Stimulated activated CD4-positive, alpha-beta T cell treated with anti-CD3 and anti-CD28 coated beads, Interleukin-1b, Interleukin-23, amount 100 ng/mL, for 48 hours (primary cell): ENCODE measurements at regions not wholly inside any gene's neighbourhood (a gene's known extent, or its start where the extent isn't known, plus 50 kb on each side); places are given as distances from the start of the nearest gene placed in this dataset.

Experiments used
- DNase-seq: peaks from one replicate; pipeline ENCODE4 v3.0.0-alpha.2; 2020

DNA sequence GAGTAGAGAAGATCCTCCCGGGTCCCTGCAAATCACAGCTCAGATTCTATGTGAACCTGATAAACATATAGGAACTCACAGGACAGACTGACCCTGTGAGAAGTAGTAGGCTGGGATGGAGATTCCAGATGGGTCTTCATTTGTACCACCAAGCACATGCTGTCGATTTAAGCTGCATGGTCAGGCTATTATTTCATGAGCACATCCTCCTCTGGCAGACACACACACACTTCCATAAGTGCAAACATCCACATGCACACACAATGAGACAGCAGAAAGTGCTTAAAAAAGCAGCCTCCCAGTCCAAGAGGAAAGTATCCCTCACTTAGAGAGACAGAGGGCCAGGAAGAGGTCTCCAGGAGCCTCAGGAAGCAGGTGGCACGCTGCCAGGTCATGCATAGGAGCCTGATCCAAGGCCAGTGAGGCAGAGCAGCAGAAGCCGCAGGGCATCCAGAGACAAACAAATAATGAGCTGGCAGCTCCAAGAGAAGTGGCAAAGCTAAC is 131.8 kb downstream of the UNC5CL start:
- no peak for DNase-seq

DNA sequence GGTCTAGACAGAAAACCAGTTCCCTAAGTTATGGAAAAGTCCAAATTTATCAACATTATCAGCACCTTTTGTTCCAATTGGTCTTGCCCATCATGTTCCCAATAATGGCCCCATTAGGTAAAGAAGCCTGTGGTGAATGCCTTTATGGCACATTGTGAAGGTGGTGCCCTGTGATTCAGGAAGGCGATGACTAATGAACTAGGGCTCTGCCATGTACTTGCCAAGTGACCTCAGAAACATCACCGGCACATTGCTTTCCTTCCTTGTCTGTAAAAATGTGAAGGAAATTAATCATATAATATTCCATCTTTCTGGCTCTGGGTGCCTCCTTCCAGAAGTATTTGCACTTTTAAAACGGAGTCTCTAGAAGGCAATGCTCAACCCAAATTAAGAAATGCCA is 132.3 kb downstream of the UNC5CL start:
- DNase-seq = no peak

DNA sequence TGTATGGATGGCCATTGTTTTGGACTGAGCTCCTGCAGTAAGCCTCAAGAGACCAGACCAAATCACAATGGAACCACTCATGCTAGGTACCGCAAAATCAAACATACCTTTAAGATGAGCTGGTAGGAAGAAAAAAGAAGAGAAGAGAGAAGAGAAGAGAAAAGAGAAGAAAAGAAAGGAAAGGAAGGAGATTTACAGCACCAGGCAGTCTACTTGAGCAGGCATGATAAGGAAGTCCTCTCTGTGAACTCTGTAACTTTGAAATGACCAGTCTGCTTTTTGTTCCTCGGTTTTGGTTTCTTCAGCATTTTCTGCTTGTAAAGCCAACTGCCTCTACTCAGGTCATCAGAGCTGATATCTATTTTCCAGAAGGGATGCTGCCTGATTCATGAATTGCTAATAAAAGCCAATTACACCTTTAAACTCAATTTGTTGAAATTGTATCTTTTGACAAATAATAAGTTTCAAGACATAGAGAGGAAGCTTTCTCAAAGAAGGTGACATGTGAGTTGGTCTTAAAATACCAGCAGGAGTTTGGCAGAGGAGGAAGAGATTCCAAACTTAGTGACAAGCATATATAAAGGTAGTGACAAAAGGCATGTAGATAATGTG is 134.3 kb downstream of the UNC5CL start:
- DNase-seq = no peak

DNA sequence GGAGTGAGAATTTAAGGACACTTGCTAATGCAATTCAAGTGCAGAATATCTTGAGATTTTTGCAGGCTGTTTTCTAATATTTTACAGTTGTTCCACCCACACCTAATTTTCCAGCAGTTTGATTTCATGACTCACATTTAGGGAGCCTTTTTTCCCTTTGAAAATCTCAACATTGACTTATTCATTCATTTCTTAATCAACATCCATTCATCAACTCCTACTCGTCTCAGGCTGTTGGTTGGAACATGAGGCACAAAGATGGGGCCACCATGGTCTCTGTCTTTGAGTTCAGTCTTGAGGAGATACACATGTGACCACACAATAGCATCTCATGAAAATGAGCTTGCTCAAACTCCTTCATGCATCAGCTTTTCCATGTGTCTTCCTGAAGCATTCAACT is 135.6 kb downstream of the UNC5CL start:
- no peak for DNase-seq

DNA sequence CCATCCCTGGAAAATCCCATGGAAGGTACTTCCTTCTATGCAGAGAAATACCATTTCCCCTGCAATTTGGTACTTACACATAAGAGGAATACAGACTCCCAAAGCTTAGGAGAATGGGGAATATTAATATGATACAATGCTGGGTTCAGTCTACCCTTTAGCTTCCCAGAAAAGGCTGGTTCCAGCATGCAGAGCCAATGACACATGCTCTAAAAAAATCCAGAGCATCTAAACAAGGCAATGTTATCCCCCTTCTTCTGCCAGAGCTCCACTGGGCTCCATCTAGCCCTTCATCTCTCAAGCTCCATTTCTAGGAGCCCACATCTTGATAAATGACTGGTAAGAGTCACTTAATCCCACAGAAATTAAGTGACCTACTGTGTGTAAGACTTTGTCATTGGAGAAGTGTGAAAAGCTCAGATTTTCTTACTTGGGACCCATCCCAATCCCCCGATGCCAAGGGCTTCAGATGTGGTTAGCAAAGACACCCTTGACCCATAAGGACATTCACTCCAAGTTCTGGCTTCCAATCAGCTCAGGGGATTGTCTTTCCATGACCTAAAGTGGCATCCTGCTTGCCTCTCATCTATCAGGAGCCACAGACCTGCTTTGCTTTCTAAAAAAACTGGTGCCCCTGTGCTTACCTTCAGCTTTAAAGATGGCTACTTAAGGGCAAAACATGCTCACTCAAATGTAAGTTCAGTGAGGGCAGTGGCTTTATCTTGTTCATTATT is 137.5 kb downstream of the UNC5CL start:
- DNase-seq = no peak

DNA sequence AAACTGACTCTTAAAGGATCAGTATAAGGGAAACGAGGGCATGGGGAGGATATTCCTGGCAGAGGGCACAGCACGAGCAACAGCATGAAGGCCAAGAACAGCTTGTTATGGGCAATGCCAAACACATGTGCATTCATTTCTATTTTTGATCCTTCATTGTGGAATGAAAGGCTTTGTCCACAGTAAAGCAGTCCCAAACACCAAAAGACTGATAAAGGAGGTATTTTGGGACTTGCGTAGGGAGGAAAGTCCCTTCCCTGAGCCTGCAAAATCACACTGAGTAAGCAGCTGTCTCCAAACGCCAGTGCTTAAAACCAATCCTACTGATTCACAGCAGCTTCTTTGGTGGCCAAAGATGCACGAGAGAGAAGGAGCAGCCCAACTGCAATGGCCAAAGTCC is 138.2 kb downstream of the UNC5CL start:
- DNase-seq = no peak

DNA sequence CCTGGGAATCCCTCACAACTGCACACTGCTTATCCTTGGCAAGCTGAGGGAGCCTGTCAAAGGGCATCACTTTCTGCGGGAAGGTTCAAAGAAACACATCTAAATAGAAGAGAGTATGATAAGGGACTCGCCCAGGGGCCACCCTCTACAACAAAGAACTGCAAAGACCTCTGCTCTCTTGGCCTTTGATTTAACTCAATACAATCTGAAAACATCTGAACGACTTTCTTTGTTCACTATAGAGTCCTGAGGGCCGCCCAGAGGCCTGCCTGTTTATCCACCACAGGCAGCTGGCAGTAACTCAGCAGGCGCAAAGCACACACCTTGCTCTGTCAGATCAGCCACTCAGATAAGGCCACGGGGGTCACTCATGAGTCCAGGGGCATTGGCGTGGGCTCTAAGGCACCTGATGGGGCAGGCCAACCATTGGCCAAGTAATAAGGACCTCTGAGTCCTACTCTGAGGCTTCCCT is 139.3 kb downstream of the UNC5CL start:
- DNase-seq = no peak

DNA sequence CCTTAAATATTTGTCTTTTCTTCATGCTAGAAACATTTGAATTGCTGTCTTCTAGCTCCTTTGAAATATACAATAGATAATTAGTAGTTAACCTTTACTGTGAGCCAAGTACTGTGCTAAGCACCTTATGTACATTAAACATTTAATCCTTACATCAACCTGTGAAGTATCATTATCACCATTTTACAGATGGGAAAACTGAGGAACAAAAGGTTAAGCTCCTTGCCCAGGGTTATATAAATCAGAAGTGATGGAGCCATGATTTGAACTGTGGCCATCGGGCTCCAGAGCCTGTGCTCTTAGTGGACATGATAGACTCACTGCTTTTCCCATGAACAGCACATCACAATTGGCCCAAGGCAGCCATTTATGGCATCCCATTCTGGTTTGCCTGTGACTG is 140.9 kb downstream of the UNC5CL start:
- DNase-seq = no peak

DNA sequence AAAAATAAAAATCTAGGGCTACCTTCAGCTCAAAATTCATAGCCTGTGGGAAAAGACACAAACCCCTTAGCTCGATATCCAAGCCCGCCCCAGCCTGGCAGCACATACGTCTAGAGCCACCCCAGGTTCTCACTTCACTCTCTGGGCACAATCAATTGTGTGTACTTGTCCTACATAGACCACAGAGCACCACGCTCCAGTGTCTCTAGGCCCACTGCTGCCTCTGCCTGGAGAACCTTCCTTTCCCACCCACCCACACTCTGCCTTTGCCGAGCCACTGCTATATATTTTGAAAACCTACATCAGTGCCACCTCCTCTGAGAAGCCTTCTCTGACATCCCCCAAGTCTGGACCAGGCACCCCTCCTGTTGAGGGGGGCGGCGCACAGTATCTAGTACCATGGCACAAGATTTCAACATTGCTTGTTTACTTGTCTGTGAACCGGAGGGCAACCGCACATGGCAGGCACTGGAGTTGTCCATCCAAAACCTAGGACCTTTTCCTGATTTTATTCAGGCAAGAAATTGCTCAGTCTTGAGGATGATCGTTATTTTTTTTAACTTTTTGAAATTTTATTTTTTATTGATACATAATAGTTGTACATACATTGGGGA is 141.5 kb downstream of the UNC5CL start:
- no peak for DNase-seq

DNA sequence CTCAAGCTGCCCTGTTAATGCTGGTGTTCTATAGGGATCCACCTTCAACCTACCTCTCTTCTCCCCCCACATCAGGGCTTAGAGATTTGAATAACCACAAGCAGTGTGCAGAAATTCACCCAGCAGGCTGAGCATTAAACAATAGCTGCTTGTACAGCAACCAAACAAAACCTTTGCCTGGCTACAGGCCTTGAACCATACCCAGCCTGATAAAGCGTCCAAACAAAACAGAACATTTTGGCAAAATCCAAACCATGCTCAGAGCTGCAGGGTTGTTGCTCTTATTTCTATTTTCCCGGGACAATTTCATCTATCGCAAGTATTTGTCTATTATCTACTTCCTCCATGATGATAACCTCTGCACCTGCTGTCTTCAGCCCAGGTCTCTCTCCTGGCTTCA is 142.3 kb downstream of the UNC5CL start:
- DNase-seq = no peak

DNA sequence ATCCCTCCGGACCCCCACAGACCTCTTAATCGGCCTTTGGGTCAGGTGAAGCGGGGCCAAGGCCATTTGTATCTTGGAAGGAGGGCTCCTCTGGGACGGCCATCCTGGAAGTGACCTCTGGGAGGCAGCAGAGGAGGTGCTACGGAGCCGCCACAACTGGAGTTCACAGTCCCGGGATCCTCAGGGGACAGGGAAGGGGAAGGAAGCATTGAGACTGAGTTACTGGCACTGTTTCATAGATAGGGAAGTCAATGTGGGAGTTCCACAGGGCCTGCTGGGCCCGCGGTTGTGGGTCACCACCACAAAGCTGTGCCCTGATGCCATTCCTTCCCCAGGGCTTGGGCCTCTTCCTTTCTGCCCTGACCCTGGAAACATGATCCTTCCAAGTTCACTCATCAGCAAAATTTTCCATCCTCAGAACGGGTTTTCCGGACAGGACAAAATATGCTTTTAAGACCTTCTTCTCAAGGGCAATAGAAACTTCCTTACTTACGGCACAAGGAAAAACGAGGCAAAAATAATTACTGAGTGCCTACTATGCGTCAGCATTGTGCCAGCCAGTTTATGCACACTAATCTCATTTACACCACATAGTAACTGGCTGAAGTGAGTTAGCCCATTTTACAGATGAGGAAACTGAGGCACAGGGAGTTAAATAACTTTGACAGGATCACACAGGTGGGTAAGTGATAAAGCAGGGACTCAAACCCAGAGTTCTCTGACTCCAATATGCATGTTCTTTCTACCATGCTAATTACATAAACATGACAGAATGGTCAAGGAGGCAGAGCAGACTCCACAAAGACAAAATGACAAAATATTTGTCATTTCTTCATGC is 143.8 kb downstream of the UNC5CL start:
- no peak for DNase-seq

DNA sequence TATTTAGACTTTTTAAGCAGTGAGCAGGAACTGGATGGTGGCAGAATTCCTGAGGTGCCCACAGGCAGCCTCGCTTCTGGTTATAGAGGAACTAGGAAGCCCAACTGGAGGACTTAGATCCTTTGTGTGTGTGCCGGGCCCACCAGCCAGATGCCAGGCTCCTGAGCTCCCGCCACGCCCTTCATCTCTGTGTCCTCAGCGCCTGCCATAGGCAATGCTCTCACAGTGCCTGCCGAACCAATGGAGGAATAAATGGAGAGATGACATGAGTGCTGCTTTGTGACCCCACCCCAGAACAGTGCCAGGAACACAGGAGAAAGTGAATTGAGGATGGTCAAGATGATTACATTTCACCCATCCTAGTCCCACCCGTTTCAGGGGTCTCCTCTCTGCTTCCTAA is 146.0 kb downstream of the UNC5CL start:
- no peak for DNase-seq

DNA sequence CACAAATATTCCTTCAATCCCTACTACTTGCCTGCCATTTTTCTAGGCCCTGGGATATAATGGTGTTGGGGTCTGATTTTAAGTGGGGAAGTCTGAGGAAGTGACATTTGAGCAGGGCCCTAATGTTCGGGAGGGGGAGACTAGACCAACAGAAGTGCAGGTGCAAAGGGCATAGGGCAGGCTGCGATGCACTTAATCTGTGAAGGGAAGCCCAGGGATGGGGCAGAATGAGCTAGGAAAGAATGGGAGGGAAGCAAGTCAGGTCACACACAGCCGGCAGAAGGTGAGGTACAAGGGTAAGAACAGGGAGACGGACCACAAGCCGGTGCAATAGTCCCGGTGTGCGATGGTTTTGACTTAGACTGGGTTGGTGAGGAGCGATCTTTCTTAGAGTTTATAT is 146.8 kb downstream of the UNC5CL start:
- no peak for DNase-seq

DNA sequence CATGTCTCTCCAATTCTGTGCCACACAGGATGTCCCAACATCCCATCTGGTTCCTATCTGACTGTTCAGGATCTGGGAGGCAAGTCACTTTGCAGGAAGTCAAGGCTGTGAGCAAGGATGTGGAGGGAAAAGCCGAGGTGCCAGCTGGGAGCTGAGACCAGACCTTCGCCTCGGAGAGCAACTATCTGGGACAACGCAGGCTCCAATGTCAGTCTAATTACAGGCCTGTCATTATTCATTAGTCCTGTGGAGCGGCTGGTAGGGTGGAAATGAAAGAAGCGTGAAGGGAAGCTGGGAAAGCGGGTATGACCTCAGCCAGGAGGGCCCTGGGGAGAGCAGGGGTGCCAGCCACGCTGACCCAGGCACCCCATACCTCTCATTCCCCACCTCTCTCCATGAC is 147.3 kb downstream of the UNC5CL start:
- no peak for DNase-seq

DNA sequence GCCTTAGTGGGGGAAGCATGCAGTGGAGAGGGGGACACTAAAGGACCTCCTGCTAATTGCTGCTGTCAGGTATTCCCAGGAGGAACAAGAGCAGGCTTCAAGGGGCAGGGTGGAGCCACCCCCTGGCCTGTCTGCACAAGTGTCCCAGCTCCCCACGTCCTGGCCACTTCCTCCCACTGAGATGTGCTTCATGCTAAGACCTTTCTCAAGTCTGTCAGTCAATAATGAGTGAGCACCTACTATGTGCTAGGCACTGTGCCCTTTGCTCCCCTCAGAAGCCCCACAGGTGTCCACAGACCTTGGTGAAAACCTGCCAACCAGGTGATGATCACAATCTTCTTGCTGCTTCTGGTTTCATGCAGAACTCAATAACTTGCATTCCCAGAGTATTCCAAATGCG is 147.9 kb downstream of the UNC5CL start:
- DNase-seq = no peak

DNA sequence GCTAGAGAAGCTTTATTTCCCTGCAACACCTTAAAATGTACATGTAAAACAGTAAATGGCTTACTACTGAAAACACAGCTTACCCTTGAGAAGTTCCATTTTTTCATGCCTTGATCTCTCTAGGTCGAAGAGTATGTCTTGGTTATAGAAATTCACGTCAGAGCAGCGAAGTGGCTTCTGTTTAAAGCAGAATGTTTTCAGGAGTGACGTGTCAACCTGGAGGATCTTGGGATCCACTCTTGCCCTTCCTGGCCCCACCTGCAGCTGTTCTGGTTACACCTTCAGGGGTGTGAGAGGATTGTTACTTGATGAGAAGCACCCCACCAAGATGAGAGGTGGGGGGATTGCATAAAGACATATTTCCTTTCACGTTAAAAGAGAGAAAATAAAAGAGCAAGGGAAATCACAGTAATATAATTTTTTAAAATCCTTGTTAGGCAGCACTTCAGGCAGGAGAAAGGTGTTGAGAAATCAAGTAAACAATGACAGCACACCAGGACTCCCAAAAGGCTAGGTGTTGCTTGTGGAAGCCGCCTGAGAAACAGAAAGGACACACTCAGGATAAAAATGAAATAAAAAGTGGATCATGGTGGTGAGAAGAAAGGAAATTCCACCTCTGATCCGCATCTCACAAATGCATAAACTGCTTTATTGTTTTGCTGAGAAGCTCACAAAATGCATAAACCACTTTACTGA is 149.7 kb downstream of the UNC5CL start:
- DNase-seq = no peak

DNA sequence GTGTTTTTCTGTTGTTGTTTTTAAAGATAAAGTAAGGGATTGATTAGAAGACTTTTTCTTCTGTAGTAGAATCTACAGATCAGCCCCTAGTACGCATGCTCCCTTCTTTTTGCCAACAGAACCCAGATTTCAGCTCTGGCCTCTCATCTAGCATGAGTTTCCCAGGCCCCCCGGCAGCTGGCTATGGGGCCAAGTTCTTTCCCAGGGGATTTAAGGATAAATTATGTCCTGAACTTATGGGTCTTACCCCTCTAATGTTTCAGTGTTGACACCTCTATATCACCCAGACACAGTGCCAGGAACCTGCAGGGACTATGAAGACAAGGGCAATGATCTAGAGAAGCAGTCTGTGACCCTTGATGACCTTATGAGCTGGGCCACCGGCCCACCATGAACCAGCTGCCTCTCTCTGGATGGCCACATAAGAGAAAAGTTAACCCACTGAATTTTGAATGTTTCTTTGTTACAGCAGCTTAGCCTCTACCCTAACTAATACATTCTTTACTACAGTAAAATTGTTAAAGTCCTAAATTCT is 150.5 kb downstream of the UNC5CL start:
- no peak for DNase-seq

DNA sequence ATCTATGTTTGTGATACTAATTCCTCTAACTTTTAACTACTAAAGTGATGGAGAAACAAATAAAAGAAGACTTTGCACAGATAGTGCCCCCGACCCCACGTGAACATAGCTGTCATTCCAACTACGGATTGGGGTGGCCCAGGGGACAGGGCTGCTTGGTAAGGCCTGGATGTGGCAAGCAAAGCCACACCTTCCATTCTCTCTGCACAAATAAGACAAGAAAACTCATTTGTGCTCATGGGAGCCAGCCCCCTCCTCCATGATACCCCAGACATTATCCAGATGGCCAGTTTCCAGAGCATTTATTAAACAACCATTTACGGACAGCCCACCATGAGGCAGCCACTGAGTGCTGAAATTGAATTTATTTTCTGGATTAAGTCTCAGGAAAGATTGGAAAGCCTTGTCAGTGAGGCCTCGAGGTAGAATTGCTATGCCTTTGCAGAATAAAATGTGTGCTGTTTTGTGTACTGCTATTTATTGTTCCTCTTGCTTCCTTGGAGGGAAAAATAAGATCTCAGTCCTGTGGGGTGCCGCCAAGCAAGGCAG is 151.2 kb downstream of the UNC5CL start:
- no peak for DNase-seq

DNA sequence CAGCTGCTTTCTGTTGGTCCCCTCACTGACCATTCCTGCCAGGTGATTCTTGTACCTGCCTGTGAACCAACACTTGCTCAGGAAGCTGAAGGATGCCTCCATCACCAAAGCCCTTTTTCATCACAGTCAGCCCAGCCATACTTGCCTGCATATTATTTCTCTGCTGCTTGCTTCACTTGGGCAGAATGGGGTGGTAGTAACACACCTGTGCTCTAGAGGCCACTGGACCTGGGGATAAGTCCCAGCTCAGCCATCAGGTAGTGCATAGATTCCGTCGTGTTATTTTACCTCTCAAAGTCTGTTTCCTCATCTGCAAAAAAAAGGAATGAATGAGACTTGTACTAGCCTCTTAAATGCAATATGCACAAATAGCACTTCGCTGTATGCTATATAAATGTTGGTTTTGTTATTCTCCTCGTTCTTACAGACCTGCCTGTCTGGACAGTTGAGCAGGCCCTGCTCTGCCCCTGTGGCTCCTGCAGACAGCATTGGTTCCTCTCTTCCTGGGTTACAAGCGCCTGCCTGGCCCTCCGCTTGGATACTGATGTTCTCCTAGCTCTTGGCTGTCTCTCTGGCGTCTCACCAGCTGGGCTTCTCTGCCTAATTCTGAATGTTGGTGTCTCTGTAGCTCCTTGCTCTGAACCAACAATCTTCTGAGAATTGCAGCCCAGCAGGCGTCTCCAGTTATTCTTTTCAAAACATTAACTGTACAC is 151.8 kb downstream of the UNC5CL start:
- DNase-seq = no peak

DNA sequence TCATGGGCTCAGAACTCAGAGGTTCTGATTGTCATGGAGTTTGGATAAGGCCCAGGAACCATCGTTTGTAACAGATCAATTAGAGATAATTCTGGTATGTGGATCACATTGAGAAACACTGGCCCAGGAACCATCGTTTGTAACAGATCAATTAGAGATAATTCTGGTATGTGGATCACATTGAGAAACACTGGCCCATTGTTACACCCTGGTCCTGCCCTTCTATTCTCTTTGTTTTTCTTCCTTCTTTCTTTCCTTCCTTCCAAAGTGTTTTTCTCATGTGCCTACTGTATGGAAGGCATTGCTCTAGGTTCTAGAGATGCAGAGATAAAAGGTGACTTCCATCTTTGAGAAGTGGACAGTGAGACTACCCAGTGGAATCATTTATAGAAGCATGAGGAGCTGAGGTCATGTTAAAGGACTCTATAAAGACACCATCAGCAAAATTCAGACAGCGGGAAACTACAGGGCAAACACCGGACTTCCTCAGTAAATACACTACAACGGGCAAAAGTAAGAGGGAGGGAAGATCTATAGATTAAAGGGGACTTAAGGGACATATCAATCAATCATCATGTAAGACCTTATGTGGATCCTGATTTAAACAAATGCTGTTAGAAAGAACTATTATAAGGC is 153.8 kb downstream of the UNC5CL start:
- DNase-seq = no peak
